HEK293 (cell line): ENCODE measurements at regions not wholly inside any gene's neighbourhood (a gene's known extent, or its start where the extent isn't known, plus 50 kb on each side); places are given as distances from the start of the nearest gene placed in this dataset.

ENCODE experiments used
- CTCF ChIA-PET: fragments of 350-600 bp; formaldehyde crosslinking; extraction: SDS; loops from one replicate; lab custom pipeline; 2021; ENCODE audit warnings: antibody characterized with exemption; lab: Yijun Ruan, JAX
- POLR2A ChIA-PET: fragments of 300-600 bp; formaldehyde crosslinking; extraction: SDS; loops from one replicate; lab custom pipeline; 2020; ENCODE audit warnings: antibody characterized with exemption, inconsistent platforms; lab: Yijun Ruan, JAX
- H3K27ac ChIP-seq: fragments of 200-500 bp; sonication (Bioruptor generic); 2 replicates; pipeline ENCODE4 v1.5.1; 2014; ENCODE audit warnings: low read depth, low read length, control low read depth, inconsistent platforms; ENCODE audit errors: extremely low read depth
- H3K36me3 ChIP-seq, 2 experiments: fragments of 200-500 bp in 1 of 2; sonication (Bioruptor generic) in 1 of 2; 1 replicate in 1 of 2; 2 replicates in 1 of 2; pipeline ENCODE4 v1.5.1; 2014 to 2017; ENCODE audit warnings: inconsistent platforms in 2 of 2, low read length in 2 of 2; ENCODE audit not compliant: control insufficient read depth in 2 of 2, insufficient read depth in 1 of 2
- H3K4me1 ChIP-seq: fragments of 200-500 bp; sonication (Bioruptor generic); 2 replicates; pipeline ENCODE4 v1.5.1; 2014; ENCODE audit warnings: mild to moderate bottlenecking, low read length, inconsistent platforms; ENCODE audit not compliant: control insufficient read depth, insufficient read depth
- H3K4me3 ChIP-seq: 2 replicates; pipeline ENCODE4 v1.5.1; 2011; ENCODE audit warnings: low read depth, mild to moderate bottlenecking, control low read depth, low read length, moderate library complexity
- H3K9me3 ChIP-seq: fragments of 200-500 bp; sonication (Bioruptor generic); 2 replicates; pipeline ENCODE4 v1.5.1; 2014; ENCODE audit warnings: low read depth, low read length, inconsistent platforms; ENCODE audit not compliant: control insufficient read depth, insufficient read depth
- BCL6B ChIP-seq: fragments of 450-650 bp; formaldehyde crosslinking; IDR thresholded peaks from 2 replicates; pipeline ENCODE4 v1.5.1; 2017; ENCODE audit warnings: missing biosample characterization, missing genetic modification characterization
- PRDM1 ChIP-seq: fragments of 450-650 bp; formaldehyde crosslinking; IDR thresholded peaks from 2 replicates; pipeline ENCODE4; 2016; ENCODE audit warnings: missing biosample characterization, missing genetic modification characterization
- RBAK ChIP-seq: fragments of 450-650 bp; formaldehyde crosslinking; IDR thresholded peaks from 2 replicates; pipeline ENCODE4 v1.5.1; 2016; ENCODE audit warnings: missing biosample characterization, missing genetic modification characterization
- SP2 ChIP-seq: fragments of 450-650 bp; formaldehyde crosslinking; IDR thresholded peaks from 2 replicates; pipeline ENCODE4 v1.5.1; 2016; ENCODE audit warnings: missing biosample characterization, missing genetic modification characterization
- WT1 ChIP-seq: fragments of 450-650 bp; formaldehyde crosslinking; IDR thresholded peaks from 2 replicates; pipeline ENCODE4 v1.5.1; 2016; ENCODE audit warnings: missing biosample characterization, missing genetic modification characterization
- ZBTB10 ChIP-seq: fragments of 450-650 bp; formaldehyde crosslinking; IDR thresholded peaks from 2 replicates; pipeline ENCODE4 v1.5.1; 2016; ENCODE audit warnings: missing biosample characterization, missing genetic modification characterization
- ZNF121 ChIP-seq: fragments of 450-650 bp; formaldehyde crosslinking; IDR thresholded peaks from 2 replicates; pipeline ENCODE4 v1.5.1; 2016; ENCODE audit warnings: missing biosample characterization, missing genetic modification characterization
- ZNF18 ChIP-seq: fragments of 450-650 bp; formaldehyde crosslinking; IDR thresholded peaks from 2 replicates; pipeline ENCODE4 v1.5.1; 2016; ENCODE audit warnings: missing biosample characterization, missing genetic modification characterization
- ZNF248 ChIP-seq: fragments of 450-650 bp; formaldehyde crosslinking; IDR thresholded peaks from 2 replicates; pipeline ENCODE4 v1.5.1; 2017; ENCODE audit warnings: missing biosample characterization, missing genetic modification characterization
- ZNF280C ChIP-seq: fragments of 450-650 bp; formaldehyde crosslinking; IDR thresholded peaks from 2 replicates; pipeline ENCODE4 v1.5.1; 2016; ENCODE audit warnings: missing biosample characterization, missing genetic modification characterization
- ZNF398 ChIP-seq: fragments of 450-650 bp; formaldehyde crosslinking; IDR thresholded peaks from 2 replicates; pipeline ENCODE4 v1.5.1; 2017; ENCODE audit warnings: missing biosample characterization, missing genetic modification characterization
- ZNF449 ChIP-seq: fragments of 450-650 bp; formaldehyde crosslinking; IDR thresholded peaks from 2 replicates; pipeline ENCODE4 v1.5.1; 2017; ENCODE audit warnings: missing biosample characterization, mild to moderate bottlenecking, missing genetic modification characterization, moderate library complexity
- ZNF488 ChIP-seq: fragments of 450-650 bp; formaldehyde crosslinking; IDR thresholded peaks from 2 replicates; pipeline ENCODE4 v1.5.1; 2016; ENCODE audit warnings: missing biosample characterization, missing genetic modification characterization
- ZNF580 ChIP-seq: fragments of 450-650 bp; formaldehyde crosslinking; IDR thresholded peaks from 2 replicates; pipeline ENCODE4 v1.5.1; 2016; ENCODE audit warnings: missing biosample characterization, missing genetic modification characterization
- ZNF639 ChIP-seq: fragments of 450-650 bp; formaldehyde crosslinking; IDR thresholded peaks from 2 replicates; pipeline ENCODE4 v1.5.1; 2016; ENCODE audit warnings: missing biosample characterization, missing genetic modification characterization
- ZSCAN4 ChIP-seq: fragments of 450-650 bp; formaldehyde crosslinking; IDR thresholded peaks from 2 replicates; pipeline ENCODE4 v1.5.1; 2017; ENCODE audit warnings: missing biosample characterization, missing genetic modification characterization

- Histone ChIP-seq H3K27ac (no peak overlapping the region), H3K9me3 (no peaks in the 10 kb centered on the region), H3K4me1 (no peaks in the 10 kb centered on the region), H3K36me3 (no peaks in the 10 kb centered on the region), H3K4me3 (no peak overlapping the region)
- ChIA-PET POLR2A (no interaction called here), CTCF (no interaction called here)
- TF ChIP-seq ZNF488 (no peak), BCL6B (no peak), WT1 (tag by site-specific recombination) (no peak), ZNF580 (tag by site-specific recombination) (no peak), ZNF639 (no peak), ZNF280C (tag by site-specific recombination) (no peak), ZNF121 (tag by site-specific recombination) (no peak), RBAK (no peak), SP2 (tag by site-specific recombination) (no peak), ZNF449 (tag by site-specific recombination) (no peak), ZSCAN4 (tag by site-specific recombination) (no peak), ZBTB10 (no peak), PRDM1 (no peak), ZNF18 (tag by site-specific recombination) (no peak), ZNF248 (no peak), ZNF398 (tag by site-specific recombination) (no peak)
These were observed 152.0 kb upstream of the DYRK2 start for GRCh38 chr12:67496581-67496980.
